ENCODE measurements at regions not wholly inside any gene's neighbourhood (a gene's known extent, or its start where the extent isn't known, plus 50 kb on each side); places are given as distances from the start of the nearest gene placed in this dataset.
"Not testable (repeated sequence)": the region's sequence is repeated elsewhere in the genome, so short reads cannot be mapped to it uniquely, and the experiment has no call there.

GRCh38 chr7:106713452-106713851 is 52.5 kb upstream of the CCDC71L start:
- DNase-seq (ENCODE audit: low spot score in 2 of 2); H3K27me3 ChIP-seq; H3K27ac ChIP-seq; H3K4me1 ChIP-seq; H3K9me3 ChIP-seq; H3K36me3 ChIP-seq; H3K4me3 ChIP-seq: not testable (repeated sequence)
- WGBS = 83% methylated on average over 1 of the region's 1 CpG

- not testable (repeated sequence) for DNase-seq (ENCODE audit: low spot score in 2 of 2); H3K27ac ChIP-seq; H3K4me3 ChIP-seq; H3K4me1 ChIP-seq; H3K9me3 ChIP-seq; H3K36me3 ChIP-seq; H3K27me3 ChIP-seq
- 93% methylated on average over 6 of the region's 6 CpGs for WGBS
These were observed 53.9 kb upstream of the CCDC71L start for GRCh38 chr7:106714590-106715442.

- H3K9me3 ChIP-seq = no peaks in the 10 kb centered on the region
- H3K36me3 ChIP-seq = no peaks in the 10 kb centered on the region
- no peak overlapping the region for H3K27ac ChIP-seq
- no peak for DNase-seq (ENCODE audit: low spot score in 2 of 2)
- TF ChIP-seq EP300 (IDR thresholded peaks at IDR 0.05) (no peak), POLR2A (IDR thresholded peaks at IDR 0.05) (no peak), CTCF (IDR thresholded peaks at IDR 0.05) (no peak), POLR2AphosphoS5 (IDR thresholded peaks at IDR 0.05) (no peak)
- H3K4me3 ChIP-seq = no peak overlapping the region
- peaks cover 6% of the 10 kb centered on the region for H3K4me1 ChIP-seq
- WGBS = 99% methylated on average over 2 of the region's 2 CpGs
- H3K27me3 ChIP-seq = no peaks in the 10 kb centered on the region
These were observed 54.8 kb upstream of the CCDC71L start for GRCh38 chr7:106715730-106716129.

- WGBS = 58% methylated on average over 1 of the region's 1 CpG
- no peak for TF ChIP-seq CTCF (IDR thresholded peaks at IDR 0.05)
- TF ChIP-seq POLR2AphosphoS5 (IDR thresholded peaks at IDR 0.05) = no peak
- TF ChIP-seq EP300 (IDR thresholded peaks at IDR 0.05) = no peak
- TF ChIP-seq POLR2A (IDR thresholded peaks at IDR 0.05) = no peak
- H3K27me3 ChIP-seq = no peaks in the 10 kb centered on the region
- H3K4me3 ChIP-seq = no peak overlapping the region
- H3K36me3 ChIP-seq = no peaks in the 10 kb centered on the region
- H3K27ac ChIP-seq = peak overlapping the region; percentile 7
- no peak for DNase-seq (ENCODE audit: low spot score in 2 of 2)
- peaks cover 6% of the 10 kb centered on the region for H3K4me1 ChIP-seq
- no peaks in the 10 kb centered on the region for H3K9me3 ChIP-seq
These were observed 56.4 kb upstream of the CCDC71L start for GRCh38 chr7:106717254-106717954.

- no peak for DNase-seq (ENCODE audit: low spot score in 2 of 2)
- 36% methylated on average over 3 of the region's 3 CpGs for WGBS
- H3K27ac ChIP-seq = peak overlapping the region; percentile 7
- no peak overlapping the region for H3K4me3 ChIP-seq
- no peak for TF ChIP-seq CTCF (IDR thresholded peaks at IDR 0.05)
- peak in 1 of 3 donors; percentile 18 for TF ChIP-seq POLR2AphosphoS5 (IDR thresholded peaks at IDR 0.05)
- H3K4me1 ChIP-seq = peaks cover 6% of the 10 kb centered on the region
- H3K9me3 ChIP-seq = no peaks in the 10 kb centered on the region
- H3K27me3 ChIP-seq = no peaks in the 10 kb centered on the region
- no peaks in the 10 kb centered on the region for H3K36me3 ChIP-seq
These were observed 57.3 kb upstream of the CCDC71L start for GRCh38 chr7:106717955-106718871.

- H3K27me3 ChIP-seq = no peaks in the 10 kb centered on the region
- no peaks in the 10 kb centered on the region for H3K36me3 ChIP-seq
- H3K4me1 ChIP-seq = peaks cover 6% of the 10 kb centered on the region
- no peaks in the 10 kb centered on the region for H3K9me3 ChIP-seq
- no peak overlapping the region for H3K27ac ChIP-seq
- no peak overlapping the region for H3K4me3 ChIP-seq
- TF ChIP-seq EP300 (IDR thresholded peaks at IDR 0.05) (no peak), CTCF (IDR thresholded peaks at IDR 0.05) (no peak), POLR2A (IDR thresholded peaks at IDR 0.05) (no peak), POLR2AphosphoS5 (IDR thresholded peaks at IDR 0.05) (no peak)
- 65% methylated on average over 2 of the region's 2 CpGs for WGBS
- DNase-seq (ENCODE audit: low spot score in 2 of 2) = no peak
These were observed 59.7 kb upstream of the CCDC71L start for GRCh38 chr7:106720641-106721040.

Measured in suprapubic skin (tissue), 4 donors.